HCT116 (cell line): ENCODE measurements at regions not wholly inside any gene's neighbourhood (a gene's known extent, or its start where the extent isn't known, plus 50 kb on each side); places are given as distances from the start of the nearest gene placed in this dataset.

ENCODE experiments used
- CTCF ChIP-seq, 3 experiments: fragments of 200-600 bp in 1 of 3; sonication (generic) in 1 of 3; IDR thresholded peaks in 2 of 3; conservative IDR thresholded peaks in 1 of 3; 2 replicates each; pipeline ENCODE4 v1.5.1; 2012 to 2017; ENCODE audit warnings: low read depth in 2 of 3, low read length in 2 of 3, antibody characterized with exemption in 1 of 3, borderline replicate concordance in 1 of 3, control low read depth in 1 of 3, mild to moderate bottlenecking in 1 of 3, mixed read lengths in 1 of 3, mixed run types in 1 of 3, moderate library complexity in 1 of 3; ENCODE audit not compliant: insufficient read depth in 1 of 3
- EGR1 ChIP-seq: IDR thresholded peaks from 2 replicates; pipeline ENCODE4 v1.6.1; 2012; ENCODE audit warnings: low read depth
- POLR2A ChIP-seq: IDR thresholded peaks from 2 replicates; pipeline ENCODE4 v1.7.0; 2011; ENCODE audit warnings: borderline replicate concordance; ENCODE audit not compliant: insufficient read depth, insufficient read length; ENCODE audit errors: extremely low read depth
- TCF7L2 ChIP-seq: IDR thresholded peaks from 2 replicates; pipeline ENCODE4 v1.7.0; 2011; ENCODE audit warnings: borderline replicate concordance, inconsistent platforms; ENCODE audit not compliant: insufficient read depth, insufficient read length; ENCODE audit errors: extremely low read depth

GRCh38 chr3:40846451-40846850 is 321.7 kb downstream of the ZNF621 start:
- TF ChIP-seq CTCF (IDR thresholded peaks at IDR 0.05 in 2 of 3, conservative IDR thresholded peaks at IDR 0.05 in 1 of 3; ENCODE audit: borderline replicate concordance in 1 of 3, insufficient read depth in 1 of 3, low read depth in 2 of 3, low read length in 2 of 3) (no peak), POLR2A (no peak), EGR1 (no peak), TCF7L2 (no peak)
